HEK293 (cell line): ENCODE measurements at regions not wholly inside any gene's neighbourhood (a gene's known extent, or its start where the extent isn't known, plus 50 kb on each side); places are given as distances from the start of the nearest gene placed in this dataset.

Source experiments
- CTCF ChIA-PET: fragments of 350-600 bp; formaldehyde crosslinking; extraction: SDS; loops from one replicate; lab custom pipeline; 2021; ENCODE audit warnings: antibody characterized with exemption; lab: Yijun Ruan, JAX
- POLR2A ChIA-PET: fragments of 300-600 bp; formaldehyde crosslinking; extraction: SDS; loops from one replicate; lab custom pipeline; 2020; ENCODE audit warnings: antibody characterized with exemption, inconsistent platforms; lab: Yijun Ruan, JAX
- H3K27ac ChIP-seq: fragments of 200-500 bp; sonication (Bioruptor generic); 2 replicates; pipeline ENCODE4 v1.5.1; 2014; ENCODE audit warnings: low read depth, low read length, control low read depth, inconsistent platforms; ENCODE audit errors: extremely low read depth
- H3K36me3 ChIP-seq, 2 experiments: fragments of 200-500 bp in 1 of 2; sonication (Bioruptor generic) in 1 of 2; 1 replicate in 1 of 2; 2 replicates in 1 of 2; pipeline ENCODE4 v1.5.1; 2014 to 2017; ENCODE audit warnings: inconsistent platforms in 2 of 2, low read length in 2 of 2; ENCODE audit not compliant: control insufficient read depth in 2 of 2, insufficient read depth in 1 of 2
- H3K4me1 ChIP-seq: fragments of 200-500 bp; sonication (Bioruptor generic); 2 replicates; pipeline ENCODE4 v1.5.1; 2014; ENCODE audit warnings: mild to moderate bottlenecking, low read length, inconsistent platforms; ENCODE audit not compliant: control insufficient read depth, insufficient read depth
- H3K4me3 ChIP-seq: 2 replicates; pipeline ENCODE4 v1.5.1; 2011; ENCODE audit warnings: low read depth, mild to moderate bottlenecking, control low read depth, low read length, moderate library complexity
- H3K9me3 ChIP-seq: fragments of 200-500 bp; sonication (Bioruptor generic); 2 replicates; pipeline ENCODE4 v1.5.1; 2014; ENCODE audit warnings: low read depth, low read length, inconsistent platforms; ENCODE audit not compliant: control insufficient read depth, insufficient read depth
- HOXA7 ChIP-seq: sonication (generic); formaldehyde crosslinking; IDR thresholded peaks from 2 replicates; pipeline ENCODE4 v1.8.1; 2022; ENCODE audit warnings: missing genetic modification reagents, borderline replicate concordance
- HOXC10 ChIP-seq: sonication (generic); formaldehyde crosslinking; IDR thresholded peaks from 2 replicates; pipeline ENCODE4 v1.8.1; 2023; ENCODE audit warnings: mild to moderate bottlenecking, missing genetic modification reagents
- OVOL3 ChIP-seq: fragments of 450-650 bp; formaldehyde crosslinking; IDR thresholded peaks from 2 replicates; pipeline ENCODE4 v1.5.1; 2016; ENCODE audit warnings: missing biosample characterization, missing genetic modification characterization
- PATZ1 ChIP-seq: fragments of 450-650 bp; formaldehyde crosslinking; IDR thresholded peaks from 2 replicates; pipeline ENCODE4 v1.5.1; 2016; ENCODE audit warnings: missing biosample characterization, missing genetic modification characterization
- SALL2 ChIP-seq: fragments of 450-650 bp; formaldehyde crosslinking; IDR thresholded peaks from 2 replicates; pipeline ENCODE4 v1.5.0; 2017; ENCODE audit warnings: missing biosample characterization, mild to moderate bottlenecking, missing genetic modification characterization, borderline replicate concordance
- YY2 ChIP-seq: fragments of 450-650 bp; formaldehyde crosslinking; IDR thresholded peaks from 2 replicates; pipeline ENCODE4 v1.5.1; 2016; ENCODE audit warnings: missing biosample characterization, missing genetic modification characterization
- ZBTB20 ChIP-seq: fragments of 450-650 bp; formaldehyde crosslinking; IDR thresholded peaks from 2 replicates; pipeline ENCODE4 v1.5.1; 2016; ENCODE audit warnings: missing biosample characterization, missing genetic modification characterization
- ZBTB48 ChIP-seq: fragments of 450-650 bp; formaldehyde crosslinking; IDR thresholded peaks from 2 replicates; pipeline ENCODE4 v1.5.1; 2016; ENCODE audit warnings: missing biosample characterization, missing genetic modification characterization
- ZFP69B ChIP-seq: fragments of 450-650 bp; formaldehyde crosslinking; IDR thresholded peaks from 2 replicates; pipeline ENCODE4 v1.5.1; 2016; ENCODE audit warnings: missing biosample characterization, missing genetic modification characterization
- ZNF10 ChIP-seq: fragments of 450-650 bp; formaldehyde crosslinking; IDR thresholded peaks from 2 replicates; pipeline ENCODE4 v1.5.1; 2017; ENCODE audit warnings: missing biosample characterization, missing genetic modification characterization
- ZNF18 ChIP-seq: fragments of 450-650 bp; formaldehyde crosslinking; IDR thresholded peaks from 2 replicates; pipeline ENCODE4 v1.5.1; 2016; ENCODE audit warnings: missing biosample characterization, missing genetic modification characterization
- ZNF184 ChIP-seq: fragments of 450-650 bp; IDR thresholded peaks from 2 replicates; pipeline ENCODE4 v1.5.1; 2018; ENCODE audit warnings: missing biosample characterization, mild to moderate bottlenecking, missing genetic modification characterization
- ZNF2 ChIP-seq: fragments of 450-650 bp; formaldehyde crosslinking; IDR thresholded peaks from 2 replicates; pipeline ENCODE4 v1.5.1; 2016; ENCODE audit warnings: missing biosample characterization, missing genetic modification characterization
- ZNF211 ChIP-seq: fragments of 450-650 bp; formaldehyde crosslinking; IDR thresholded peaks from 2 replicates; pipeline ENCODE4 v1.5.1; 2016; ENCODE audit warnings: low read depth, missing biosample characterization, missing genetic modification characterization
- ZNF24 ChIP-seq: fragments of 450-650 bp; formaldehyde crosslinking; IDR thresholded peaks from 2 replicates; pipeline ENCODE4 v1.5.1; 2016; ENCODE audit warnings: missing biosample characterization, missing genetic modification characterization
- ZNF311 ChIP-seq: fragments of 450-650 bp; formaldehyde crosslinking; IDR thresholded peaks from 2 replicates; pipeline ENCODE4 v1.5.1; 2017; ENCODE audit warnings: missing biosample characterization, missing genetic modification characterization, borderline replicate concordance
- ZNF341 ChIP-seq: fragments of 450-650 bp; formaldehyde crosslinking; IDR thresholded peaks from 2 replicates; pipeline ENCODE4; 2016; ENCODE audit warnings: low read depth, missing biosample characterization, missing genetic modification characterization
- ZNF394 ChIP-seq: fragments of 450-650 bp; formaldehyde crosslinking; IDR thresholded peaks from 2 replicates; pipeline ENCODE4 v1.5.1; 2016; ENCODE audit warnings: missing biosample characterization, missing genetic modification characterization, mild to moderate bottlenecking, moderate library complexity, borderline replicate concordance
- ZNF518A ChIP-seq: fragments of 450-650 bp; formaldehyde crosslinking; conservative IDR thresholded peaks from 2 replicates; pipeline ENCODE4 v1.5.1; 2016; ENCODE audit warnings: low read depth, missing biosample characterization, missing genetic modification characterization
- ZNF558 ChIP-seq: fragments of 450-650 bp; formaldehyde crosslinking; IDR thresholded peaks from 2 replicates; pipeline ENCODE4 v1.5.1; 2016; ENCODE audit warnings: missing biosample characterization, missing genetic modification characterization
- ZNF571 ChIP-seq: fragments of 450-650 bp; formaldehyde crosslinking; IDR thresholded peaks from 2 replicates; pipeline ENCODE4 v1.5.0; 2017; ENCODE audit warnings: missing biosample characterization, missing genetic modification characterization
- ZNF664 ChIP-seq: fragments of 450-650 bp; formaldehyde crosslinking; IDR thresholded peaks from 2 replicates; pipeline ENCODE4 v1.5.1; 2016; ENCODE audit warnings: missing biosample characterization, missing genetic modification characterization
- ZSCAN16 ChIP-seq: fragments of 450-650 bp; formaldehyde crosslinking; IDR thresholded peaks from 2 replicates; pipeline ENCODE4 v1.5.1; 2016; ENCODE audit warnings: missing biosample characterization, missing genetic modification characterization

DNA sequence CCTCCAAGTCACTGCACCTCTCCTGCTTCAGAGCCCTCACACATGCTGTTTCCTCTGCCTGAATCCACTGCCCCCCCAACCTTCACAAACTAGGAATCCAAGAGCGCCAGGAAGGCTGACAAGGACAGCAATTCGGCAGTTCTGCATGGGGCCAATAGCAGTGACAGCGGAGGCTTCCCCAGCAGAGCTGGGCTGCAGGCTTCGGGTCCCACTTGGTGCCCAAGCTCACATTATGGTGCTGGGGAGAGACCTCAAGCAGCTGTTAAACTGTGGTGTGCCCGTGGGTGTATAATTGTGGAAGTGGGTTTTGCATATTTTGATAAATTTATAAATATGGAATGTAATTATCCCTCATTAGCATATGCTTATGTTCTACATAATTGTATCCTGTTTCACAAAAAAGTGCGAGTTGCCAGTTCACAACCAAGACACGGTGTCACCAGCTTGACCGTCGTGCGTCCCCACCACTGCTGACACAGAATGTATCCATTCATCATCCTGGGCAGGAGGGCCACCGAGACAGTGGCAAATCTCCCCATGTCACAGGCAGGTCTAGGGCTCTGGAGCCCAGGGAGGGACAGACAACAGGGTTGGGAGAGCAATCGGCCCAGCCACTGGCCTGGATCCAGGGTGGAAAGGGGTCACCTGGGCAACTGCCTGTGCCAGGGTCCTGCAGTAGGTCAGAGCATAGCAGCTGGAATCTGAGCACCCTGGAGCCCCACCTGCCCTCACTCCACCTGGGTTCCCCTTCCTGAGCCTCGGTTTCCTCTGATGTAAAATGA is 81.6 kb downstream of the MATN1 start:
- POLR2A ChIA-PET: no interaction called here
- no peaks in the 10 kb centered on the region for H3K36me3 ChIP-seq
- no peaks in the 10 kb centered on the region for H3K9me3 ChIP-seq
- no peak overlapping the region for H3K27ac ChIP-seq
- no peak for TF ChIP-seq SALL2 (tag by site-specific recombination)
- no peak for TF ChIP-seq ZFP69B (tag by site-specific recombination)
- no peak for TF ChIP-seq ZNF211 (tag by site-specific recombination)
- no peak for TF ChIP-seq ZNF311 (tag by site-specific recombination)
- TF ChIP-seq ZNF571 (tag by site-specific recombination): no peak
- TF ChIP-seq ZNF518A (tag by site-specific recombination): no peak
- no peak for TF ChIP-seq OVOL3 (tag by site-specific recombination)
- TF ChIP-seq ZNF394 (tag by site-specific recombination): no peak
- TF ChIP-seq, all 188 proteins: peak for 0
- Histone ChIP-seq H3K4me1 (no peaks in the 10 kb centered on the region), H3K4me3 (no peak overlapping the region)
- CTCF ChIA-PET: interaction anchor here (0.6 kb wide), 1 partner anchor 145 kb away, joined by 3 read pairs; no protein-coding TSS in a partner anchor

GRCh38 chr1:30639881-30640452 is 83.4 kb downstream of the MATN1 start:
- ChIA-PET CTCF (interaction anchor here (0.6 kb wide), 1 partner anchor 1293 kb away, joined by 3 read pairs; no protein-coding TSS in a partner anchor), POLR2A (no interaction called here)
- Histone ChIP-seq H3K9me3 (no peaks in the 10 kb centered on the region), H3K36me3 (no peaks in the 10 kb centered on the region), H3K4me3 (no peak overlapping the region), H3K27ac (no peak overlapping the region), H3K4me1 (no peaks in the 10 kb centered on the region)
- TF ChIP-seq ZBTB48 (tag by site-specific recombination) (peak; percentile 19; the same call in 1 of the 2 replicates), ZNF10 (no peak), PATZ1 (tag by site-specific recombination) (no peak), ZNF341 (no peak), ZNF558 (tag by site-specific recombination) (no peak), ZNF2 (tag by site-specific recombination) (no peak), ZNF24 (tag by site-specific recombination) (no peak), ZNF664 (peak; percentile 45; the same call in 1 of the 2 replicates), HOXC10 (no peak), HOXA7 (CRISPR knock-in tag) (no peak), YY2 (tag by site-specific recombination) (no peak), ZBTB20 (tag by site-specific recombination) (no peak), ZNF184 (tag by site-specific recombination) (no peak), ZSCAN16 (tag by site-specific recombination) (no peak), ZNF18 (tag by site-specific recombination) (no peak), OVOL3 (tag by site-specific recombination) (no peak)
